ENCODE measurements at regions not wholly inside any gene's neighbourhood (a gene's known extent, or its start where the extent isn't known, plus 50 kb on each side); places are given as distances from the start of the nearest gene placed in this dataset.

DNA sequence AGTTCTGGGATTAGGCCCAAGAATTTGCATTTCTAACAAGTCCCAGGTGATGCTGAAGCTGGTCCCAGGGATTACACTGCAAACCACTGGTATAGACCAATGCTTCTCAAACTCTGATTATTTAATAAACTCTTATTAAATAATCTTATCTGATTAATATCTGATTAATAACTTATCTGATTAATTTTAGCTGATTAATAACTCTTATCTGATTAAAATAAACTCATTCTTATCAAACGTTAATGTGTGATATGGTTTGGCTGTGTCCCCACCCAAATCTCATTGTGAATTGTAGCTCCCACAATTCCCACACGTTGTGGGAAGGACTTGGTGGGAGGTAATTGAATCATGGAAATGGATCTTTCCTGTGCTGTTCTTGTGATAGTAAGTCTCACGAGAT is 78.6 kb upstream of the TANC2 start:
- ChIA-PET CTCF (interaction anchor here (1.3 kb wide), 1 partner anchor 38 kb away, joined by 3 read pairs; no protein-coding TSS in a partner anchor), POLR2A (no interaction called here)
- WGBS (ENCODE audit: insufficient coverage): 87% methylated on average over 2 of the region's 3 CpGs
- DNase-seq: no peak
- Histone ChIP-seq H3K4me1 (ENCODE audit: control extremely low read depth in 1 of 4, control insufficient read depth in 4 of 4, insufficient read depth in 4 of 4, low read length in 3 of 4) (peaks cover 0 to 10% (median 7%) of the 10 kb centered on the region in 4 experiments), H3K9me3 (ENCODE audit: control extremely low read depth in 1 of 5, control insufficient read depth in 4 of 5, insufficient read depth in 2 of 5, low read depth in 1 of 5, low read length in 4 of 5) (peaks cover 0 to 8% (median 3%) of the 10 kb centered on the region in 5 experiments), H3K36me3 (ENCODE audit: control insufficient read depth in 4 of 4, insufficient read depth in 4 of 4, low read length in 3 of 4) (no peaks in the 10 kb centered on the region), H3K27ac (ENCODE audit: insufficient read depth in 1 of 2, low read depth in 1 of 2, low read length in 2 of 2, poor library complexity in 1 of 2, severe bottlenecking in 2 of 2) (no peak overlapping the region), H3K4me3 (ENCODE audit: control insufficient read depth in 1 of 7, extremely low read depth in 1 of 7, insufficient read depth in 4 of 7, low read depth in 2 of 7, low read length in 6 of 7) (no peak overlapping the region), H3K27me3 (replicated peaks in 2 of 5; ENCODE audit: control insufficient read depth in 4 of 5, insufficient read depth in 5 of 5, low read length in 4 of 5) (peaks cover 0 to 3% (median 0%) of the 10 kb centered on the region in 5 experiments)

- Histone ChIP-seq H3K4me1 (ENCODE audit: control extremely low read depth in 1 of 4, control insufficient read depth in 4 of 4, insufficient read depth in 4 of 4, low read length in 3 of 4) (no peaks in the 10 kb centered on the region), H3K9me3 (ENCODE audit: control extremely low read depth in 1 of 5, control insufficient read depth in 4 of 5, insufficient read depth in 2 of 5, low read depth in 1 of 5, low read length in 4 of 5) (peaks cover 0 to 12% (median 3%) of the 10 kb centered on the region in 5 experiments), H3K27me3 (replicated peaks in 2 of 5; ENCODE audit: control insufficient read depth in 4 of 5, insufficient read depth in 5 of 5, low read length in 4 of 5) (peaks cover 0 to 3% (median 0%) of the 10 kb centered on the region in 5 experiments), H3K36me3 (ENCODE audit: control insufficient read depth in 4 of 4, insufficient read depth in 4 of 4, low read length in 3 of 4) (no peaks in the 10 kb centered on the region), H3K4me3 (ENCODE audit: control insufficient read depth in 1 of 7, extremely low read depth in 1 of 7, insufficient read depth in 4 of 7, low read depth in 2 of 7, low read length in 6 of 7) (no peak overlapping the region), H3K27ac (ENCODE audit: insufficient read depth in 1 of 2, low read depth in 1 of 2, low read length in 2 of 2, poor library complexity in 1 of 2, severe bottlenecking in 2 of 2) (no peak overlapping the region)
- ChIA-PET POLR2A (no interaction called here), CTCF (no interaction called here)
- 100% methylated on average over 4 of the region's 5 CpGs for WGBS (ENCODE audit: insufficient coverage)
- no peak for DNase-seq
These were observed 76.7 kb upstream of the MARCHF10 start for GRCh38 chr17:62884781-62885180.

DNA sequence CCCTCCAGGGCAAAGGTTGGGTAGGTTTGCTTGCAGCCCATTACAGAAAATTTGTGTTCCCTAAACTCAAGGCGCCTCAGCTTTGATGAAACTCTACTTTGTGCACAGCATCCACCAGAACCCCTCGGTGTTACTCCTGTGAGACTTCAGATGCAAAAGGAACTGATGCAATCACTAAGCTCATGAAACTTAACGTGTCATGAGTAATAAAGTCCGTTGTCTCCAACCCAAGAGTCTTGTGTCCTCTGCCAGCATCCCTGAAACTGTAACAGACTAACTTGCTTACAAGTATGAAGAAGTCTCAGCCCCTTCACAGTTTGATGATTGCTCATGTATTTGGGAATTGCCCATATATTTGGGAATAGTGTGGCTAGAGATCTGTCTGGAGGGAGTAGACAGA is 74.8 kb upstream of the MARCHF10 start:
- DNase-seq: peak in 2 of 3 donors; percentile 26 to 35
- ChIA-PET POLR2A (no interaction called here), CTCF (interaction anchor here (0.6 kb wide), 1 partner anchor 10 kb away, joined by 3 read pairs; no protein-coding TSS in a partner anchor)
- Histone ChIP-seq H3K36me3 (ENCODE audit: control insufficient read depth in 4 of 4, insufficient read depth in 4 of 4, low read length in 3 of 4) (no peaks in the 10 kb centered on the region), H3K27me3 (replicated peaks in 2 of 5; ENCODE audit: control insufficient read depth in 4 of 5, insufficient read depth in 5 of 5, low read length in 4 of 5) (peaks cover 0 to 3% (median 0%) of the 10 kb centered on the region in 5 experiments), H3K9me3 (ENCODE audit: control extremely low read depth in 1 of 5, control insufficient read depth in 4 of 5, insufficient read depth in 2 of 5, low read depth in 1 of 5, low read length in 4 of 5) (peaks cover 0 to 6% (median 0%) of the 10 kb centered on the region in 5 experiments), H3K4me1 (ENCODE audit: control extremely low read depth in 1 of 4, control insufficient read depth in 4 of 4, insufficient read depth in 4 of 4, low read length in 3 of 4) (no peaks in the 10 kb centered on the region), H3K27ac (ENCODE audit: insufficient read depth in 1 of 2, low read depth in 1 of 2, low read length in 2 of 2, poor library complexity in 1 of 2, severe bottlenecking in 2 of 2) (no peak overlapping the region), H3K4me3 (ENCODE audit: control insufficient read depth in 1 of 7, extremely low read depth in 1 of 7, insufficient read depth in 4 of 7, low read depth in 2 of 7, low read length in 6 of 7) (no peak overlapping the region)
- WGBS (ENCODE audit: insufficient coverage): 96% methylated on average over 3 of the region's 4 CpGs

- no peaks in the 10 kb centered on the region for H3K36me3 ChIP-seq (ENCODE audit: control insufficient read depth in 4 of 4, insufficient read depth in 4 of 4, low read length in 3 of 4)
- no peaks in the 10 kb centered on the region for H3K4me1 ChIP-seq (ENCODE audit: control extremely low read depth in 1 of 4, control insufficient read depth in 4 of 4, insufficient read depth in 4 of 4, low read length in 3 of 4)
- H3K27ac ChIP-seq (ENCODE audit: insufficient read depth in 1 of 2, low read depth in 1 of 2, low read length in 2 of 2, poor library complexity in 1 of 2, severe bottlenecking in 2 of 2): no peak overlapping the region
- H3K4me3 ChIP-seq (ENCODE audit: control insufficient read depth in 1 of 7, extremely low read depth in 1 of 7, insufficient read depth in 4 of 7, low read depth in 2 of 7, low read length in 6 of 7): no peak overlapping the region
- H3K27me3 ChIP-seq (replicated peaks in 2 of 5; ENCODE audit: control insufficient read depth in 4 of 5, insufficient read depth in 5 of 5, low read length in 4 of 5): peaks cover 0 to 3% (median 0%) of the 10 kb centered on the region in 5 experiments
- POLR2A ChIA-PET: no interaction called here
- H3K9me3 ChIP-seq (ENCODE audit: control extremely low read depth in 1 of 5, control insufficient read depth in 4 of 5, insufficient read depth in 2 of 5, low read depth in 1 of 5, low read length in 4 of 5): peaks cover 0 to 4% (median 0%) of the 10 kb centered on the region in 5 experiments
- WGBS (ENCODE audit: insufficient coverage): 35% methylated on average over 4 of the region's 7 CpGs
- DNase-seq: peak; percentile 29 to 84 (median 83)
- CTCF ChIA-PET: no interaction called here
These were observed 74.2 kb upstream of the MARCHF10 start for GRCh38 chr17:62882284-62882683.

DNA sequence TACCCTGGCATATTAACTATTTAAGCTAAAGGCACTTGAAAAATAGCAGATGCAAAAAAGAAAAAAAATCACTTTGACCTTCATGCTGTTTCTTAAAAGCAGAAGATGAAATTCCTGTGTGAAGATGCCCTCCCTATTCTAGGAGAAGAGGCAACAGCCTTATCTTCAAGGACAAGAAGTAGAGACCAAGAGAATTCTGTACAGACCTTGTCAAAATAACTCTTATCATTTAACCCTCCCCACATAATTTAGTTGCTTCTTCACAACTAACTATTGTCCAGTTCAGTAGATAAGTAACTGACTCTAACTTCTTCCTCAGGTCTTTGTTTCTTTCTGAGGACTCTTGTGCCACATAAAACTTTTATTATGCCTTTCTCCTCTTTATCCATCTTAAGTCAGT is 72.0 kb upstream of the MARCHF10 start:
- no peaks in the 10 kb centered on the region for H3K4me1 ChIP-seq (ENCODE audit: control extremely low read depth in 1 of 4, control insufficient read depth in 4 of 4, insufficient read depth in 4 of 4, low read length in 3 of 4)
- H3K9me3 ChIP-seq (ENCODE audit: control extremely low read depth in 1 of 5, control insufficient read depth in 4 of 5, insufficient read depth in 2 of 5, low read depth in 1 of 5, low read length in 4 of 5): peaks cover 0 to 4% (median 0%) of the 10 kb centered on the region in 5 experiments
- CTCF ChIA-PET: no interaction called here
- H3K27ac ChIP-seq (ENCODE audit: insufficient read depth in 1 of 2, low read depth in 1 of 2, low read length in 2 of 2, poor library complexity in 1 of 2, severe bottlenecking in 2 of 2): no peak overlapping the region
- POLR2A ChIA-PET: no interaction called here
- peaks cover 0 to 3% (median 0%) of the 10 kb centered on the region in 5 experiments for H3K27me3 ChIP-seq (replicated peaks in 2 of 5; ENCODE audit: control insufficient read depth in 4 of 5, insufficient read depth in 5 of 5, low read length in 4 of 5)
- no peaks in the 10 kb centered on the region for H3K36me3 ChIP-seq (ENCODE audit: control insufficient read depth in 4 of 4, insufficient read depth in 4 of 4, low read length in 3 of 4)
- H3K4me3 ChIP-seq (ENCODE audit: control insufficient read depth in 1 of 7, extremely low read depth in 1 of 7, insufficient read depth in 4 of 7, low read depth in 2 of 7, low read length in 6 of 7): no peak overlapping the region
- DNase-seq: no peak

DNA sequence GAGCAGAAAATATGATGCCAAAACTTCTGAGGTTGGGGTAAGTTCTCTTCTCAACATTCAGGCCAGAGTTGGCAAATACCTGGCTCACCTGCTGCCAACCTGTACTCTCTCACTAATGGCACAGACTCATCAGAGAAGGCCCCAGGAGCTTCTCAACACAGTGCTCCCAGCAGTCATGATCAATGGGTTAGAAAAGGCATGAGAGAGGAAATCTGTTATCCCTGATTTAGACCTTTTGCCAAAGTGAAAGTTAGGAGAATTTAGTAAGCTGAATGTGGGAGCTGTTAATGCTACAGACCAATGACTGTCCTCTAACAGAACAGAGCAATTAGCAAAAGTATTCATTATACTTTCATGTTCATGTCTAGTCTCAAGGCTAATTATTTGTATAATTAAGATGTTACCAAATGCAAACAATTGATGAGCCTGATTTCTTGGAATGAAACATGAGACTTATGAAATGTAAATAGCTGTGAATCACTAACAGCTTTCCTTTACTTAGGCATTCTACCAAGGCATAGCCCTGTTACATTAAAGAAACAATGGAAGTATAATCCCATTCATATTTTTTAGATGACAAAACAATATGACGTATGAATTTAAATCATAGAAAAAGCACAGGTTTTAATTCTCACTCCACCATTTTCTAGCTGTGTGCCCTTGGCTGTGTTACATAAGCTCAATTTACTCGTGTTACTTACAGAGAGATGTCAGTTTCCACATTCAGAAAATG is 68.7 kb upstream of the MARCHF10 start:
- Histone ChIP-seq H3K9me3 (ENCODE audit: control extremely low read depth in 1 of 5, control insufficient read depth in 4 of 5, insufficient read depth in 2 of 5, low read depth in 1 of 5, low read length in 4 of 5) (peaks cover 0 to 4% (median 0%) of the 10 kb centered on the region in 5 experiments), H3K4me3 (ENCODE audit: control insufficient read depth in 1 of 7, extremely low read depth in 1 of 7, insufficient read depth in 4 of 7, low read depth in 2 of 7, low read length in 6 of 7) (no peak overlapping the region), H3K4me1 (ENCODE audit: control extremely low read depth in 1 of 4, control insufficient read depth in 4 of 4, insufficient read depth in 4 of 4, low read length in 3 of 4) (no peaks in the 10 kb centered on the region), H3K27me3 (replicated peaks in 2 of 5; ENCODE audit: control insufficient read depth in 4 of 5, insufficient read depth in 5 of 5, low read length in 4 of 5) (no peaks in the 10 kb centered on the region), H3K27ac (ENCODE audit: insufficient read depth in 1 of 2, low read depth in 1 of 2, low read length in 2 of 2, poor library complexity in 1 of 2, severe bottlenecking in 2 of 2) (no peak overlapping the region), H3K36me3 (ENCODE audit: control insufficient read depth in 4 of 4, insufficient read depth in 4 of 4, low read length in 3 of 4) (no peaks in the 10 kb centered on the region)
- CTCF ChIA-PET: no interaction called here
- no peak for DNase-seq
- POLR2A ChIA-PET: interaction anchor here (0.5 to 0.7 kb wide), 2 partner anchors 74 to 117 kb away, joined by 3 to 5 read pairs; no protein-coding TSS in a partner anchor
- WGBS (ENCODE audit: insufficient coverage): no CpG with 5 or more reads among the region's 2 CpGs

GRCh38 chr17:62876063-62876462 is 67.9 kb upstream of the MARCHF10 start:
- no peaks in the 10 kb centered on the region for H3K4me1 ChIP-seq (ENCODE audit: control extremely low read depth in 1 of 4, control insufficient read depth in 4 of 4, insufficient read depth in 4 of 4, low read length in 3 of 4)
- WGBS (ENCODE audit: insufficient coverage): 93% methylated on average over 2 of the region's 2 CpGs
- ChIA-PET CTCF (interaction anchor here (1.0 kb wide), 1 partner anchor 41 kb away, joined by 3 read pairs; no protein-coding TSS in a partner anchor), POLR2A (no interaction called here)
- peaks cover 0 to 4% (median 0%) of the 10 kb centered on the region in 5 experiments for H3K9me3 ChIP-seq (ENCODE audit: control extremely low read depth in 1 of 5, control insufficient read depth in 4 of 5, insufficient read depth in 2 of 5, low read depth in 1 of 5, low read length in 4 of 5)
- no peaks in the 10 kb centered on the region for H3K36me3 ChIP-seq (ENCODE audit: control insufficient read depth in 4 of 4, insufficient read depth in 4 of 4, low read length in 3 of 4)
- no peak overlapping the region for H3K4me3 ChIP-seq (ENCODE audit: control insufficient read depth in 1 of 7, extremely low read depth in 1 of 7, insufficient read depth in 4 of 7, low read depth in 2 of 7, low read length in 6 of 7)
- H3K27ac ChIP-seq (ENCODE audit: insufficient read depth in 1 of 2, low read depth in 1 of 2, low read length in 2 of 2, poor library complexity in 1 of 2, severe bottlenecking in 2 of 2): no peak overlapping the region
- DNase-seq: no peak
- H3K27me3 ChIP-seq (replicated peaks in 2 of 5; ENCODE audit: control insufficient read depth in 4 of 5, insufficient read depth in 5 of 5, low read length in 4 of 5): no peaks in the 10 kb centered on the region

Measured in common myeloid progenitor, CD34-positive (primary cell).